ENCODE measurements at regions not wholly inside any gene's neighbourhood (a gene's known extent, or its start where the extent isn't known, plus 50 kb on each side); places are given as distances from the start of the nearest gene placed in this dataset.
A peak's percentile ranks its signal among the peaks of the same experiment; 100 is the strongest.

GRCh38 chr20:7375905-7376304, 564.4 kb downstream of the HAO1 start:
- Mint-ChIP-seq H3K4me1 (peaks cover 0 to 2% (median 0%) of the 10 kb centered on the region in 4 donors), H3K27ac (no peak overlapping the region), H3K36me3 (no peaks in the 10 kb centered on the region), H3K4me3 (no peak overlapping the region), H3K27me3 (no peaks in the 10 kb centered on the region), H3K9me3 (peaks cover 0 to 5% (median 3%) of the 10 kb centered on the region in 8 donors)
- Histone ChIP-seq H3K4me3 (ENCODE audit: low read length in 2 of 2) (no peak overlapping the region), H3K36me3 (ENCODE audit: insufficient read depth, low read length) (no peaks in the 10 kb centered on the region), H3K27ac (ENCODE audit: low read depth, low read length) (no peak overlapping the region), H3K27me3 (ENCODE audit: insufficient read depth, low read length) (no peaks in the 10 kb centered on the region), H3K4me1 (ENCODE audit: insufficient read depth, low read length) (no peaks in the 10 kb centered on the region), H3K9me3 (ENCODE audit: control insufficient read depth in 1 of 2, low read length in 2 of 2) (no peaks in the 10 kb centered on the region)
- intact Hi-C loops (cut with micrococcal nuclease), result no loop called here
- CTCF ChIA-PET (ENCODE audit: partially characterized antibody), result interaction anchor here (0.7 kb wide), 1 partner anchor 110 kb away, joined by 3 read pairs; no protein-coding TSS in a partner anchor
- POLR2A ChIA-PET (ENCODE audit: partially characterized antibody), result no interaction called here
- DNase-seq, result peak in 1 of 5 donors; percentile 1

DNA sequence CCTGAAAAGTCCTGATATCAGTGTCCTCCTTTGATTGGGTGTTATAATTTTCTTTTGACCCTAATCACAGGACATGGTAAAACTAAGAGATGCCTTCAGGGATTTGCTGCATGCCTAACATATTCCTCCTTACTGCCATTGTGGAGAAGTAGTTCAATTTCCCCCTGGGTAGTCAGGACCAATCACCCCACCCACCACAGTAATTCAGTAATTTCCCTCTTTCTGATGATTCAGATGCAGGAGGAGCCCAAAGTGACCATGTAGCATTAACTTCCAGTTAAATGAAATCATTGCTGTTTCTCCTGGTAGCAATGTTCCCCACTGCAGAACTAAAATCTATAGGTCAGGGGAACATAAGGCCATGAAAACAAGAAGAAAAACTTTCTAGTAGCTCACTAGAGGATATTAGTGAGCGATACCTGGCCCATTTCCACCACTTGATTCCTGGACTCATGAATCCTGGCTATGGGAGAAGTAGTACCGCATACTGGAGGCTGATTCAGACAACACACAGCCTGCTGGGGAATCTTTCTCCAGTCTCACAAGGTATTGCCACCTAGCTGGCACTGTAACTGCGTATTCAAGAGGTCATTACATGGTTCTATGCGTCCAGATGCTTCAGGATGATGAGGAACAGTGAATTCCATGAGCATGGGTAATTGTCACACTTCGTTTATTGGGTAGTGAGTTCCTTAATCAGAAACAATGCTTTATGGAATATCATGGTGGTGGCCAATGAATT, 561.2 kb downstream of the HAO1 start:
- H3K36me3 ChIP-seq (ENCODE audit: insufficient read depth, low read length), result no peaks in the 10 kb centered on the region
- H3K4me1 ChIP-seq (ENCODE audit: insufficient read depth, low read length), result no peaks in the 10 kb centered on the region
- H3K9me3 ChIP-seq (ENCODE audit: control insufficient read depth in 1 of 2, low read length in 2 of 2), result no peaks in the 10 kb centered on the region
- H3K27me3 ChIP-seq (ENCODE audit: insufficient read depth, low read length), result no peaks in the 10 kb centered on the region
- H3K4me3 Mint-ChIP-seq, result no peak overlapping the region
- CTCF ChIA-PET (ENCODE audit: partially characterized antibody), result no interaction called here
- no peaks in the 10 kb centered on the region for H3K27me3 Mint-ChIP-seq
- H3K4me1 Mint-ChIP-seq, result peaks cover 0 to 2% (median 0%) of the 10 kb centered on the region in 4 donors
- H3K36me3 Mint-ChIP-seq, result no peaks in the 10 kb centered on the region
- peaks cover 0 to 6% (median 3%) of the 10 kb centered on the region in 8 donors for H3K9me3 Mint-ChIP-seq
- H3K27ac ChIP-seq (ENCODE audit: low read depth, low read length), result no peak overlapping the region
- POLR2A ChIA-PET (ENCODE audit: partially characterized antibody), result no interaction called here
- no peak overlapping the region for H3K4me3 ChIP-seq (ENCODE audit: low read length in 2 of 2)
- H3K27ac Mint-ChIP-seq, result no peak overlapping the region
- no peak for DNase-seq
- intact Hi-C loops (cut with micrococcal nuclease), result no loop called here

GRCh38 chr20:7379621-7380220, 560.5 kb downstream of the HAO1 start:
- Mint-ChIP-seq H3K9me3 (peaks cover 0 to 6% (median 4%) of the 10 kb centered on the region in 8 donors), H3K4me3 (no peak overlapping the region), H3K4me1 (peaks cover 0 to 2% (median 0%) of the 10 kb centered on the region in 4 donors), H3K27ac (no peak overlapping the region), H3K36me3 (no peaks in the 10 kb centered on the region), H3K27me3 (no peaks in the 10 kb centered on the region)
- Histone ChIP-seq H3K9me3 (ENCODE audit: control insufficient read depth in 1 of 2, low read length in 2 of 2) (no peaks in the 10 kb centered on the region), H3K36me3 (ENCODE audit: insufficient read depth, low read length) (no peaks in the 10 kb centered on the region), H3K27me3 (ENCODE audit: insufficient read depth, low read length) (no peaks in the 10 kb centered on the region), H3K4me1 (ENCODE audit: insufficient read depth, low read length) (no peaks in the 10 kb centered on the region), H3K27ac (ENCODE audit: low read depth, low read length) (no peak overlapping the region), H3K4me3 (ENCODE audit: low read length in 2 of 2) (no peak overlapping the region)
- no peak for DNase-seq
- POLR2A ChIA-PET (ENCODE audit: partially characterized antibody), result no interaction called here
- intact Hi-C loops (cut with micrococcal nuclease), result no loop called here
- CTCF ChIA-PET (ENCODE audit: partially characterized antibody), result no interaction called here

DNA sequence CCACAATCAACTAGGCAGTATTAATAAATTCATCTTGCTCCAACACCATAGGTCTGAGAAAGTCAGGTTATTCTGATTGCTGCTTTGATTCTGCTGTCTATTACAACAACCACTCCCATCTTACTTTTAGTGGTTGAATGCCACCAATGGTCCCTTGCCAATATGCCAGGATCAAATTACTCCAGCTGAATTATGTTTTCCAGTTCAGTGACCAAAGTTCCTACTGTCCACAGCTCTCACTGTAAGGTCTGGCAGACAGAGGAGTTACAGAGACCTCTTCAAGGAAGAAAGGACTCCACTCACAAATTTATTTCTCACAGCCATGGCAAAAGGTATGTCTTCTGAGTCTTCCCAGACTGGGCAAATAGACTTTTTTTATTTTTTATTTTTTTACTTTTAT, 557.0 kb downstream of the HAO1 start:
- H3K27ac ChIP-seq (ENCODE audit: low read depth, low read length), result no peak overlapping the region
- H3K27me3 ChIP-seq (ENCODE audit: insufficient read depth, low read length), result no peaks in the 10 kb centered on the region
- Mint-ChIP-seq H3K9me3 (peaks cover 0 to 6% (median 1%) of the 10 kb centered on the region in 8 donors), H3K27ac (no peak overlapping the region), H3K36me3 (no peaks in the 10 kb centered on the region), H3K27me3 (no peaks in the 10 kb centered on the region), H3K4me3 (no peak overlapping the region), H3K4me1 (no peaks in the 10 kb centered on the region)
- H3K9me3 ChIP-seq (ENCODE audit: control insufficient read depth in 1 of 2, low read length in 2 of 2), result no peaks in the 10 kb centered on the region
- DNase-seq, result no peak
- no peaks in the 10 kb centered on the region for H3K4me1 ChIP-seq (ENCODE audit: insufficient read depth, low read length)
- intact Hi-C loops (cut with micrococcal nuclease), result no loop called here
- POLR2A ChIA-PET (ENCODE audit: partially characterized antibody), result no interaction called here
- H3K36me3 ChIP-seq (ENCODE audit: insufficient read depth, low read length), result no peaks in the 10 kb centered on the region
- CTCF ChIA-PET (ENCODE audit: partially characterized antibody), result no interaction called here
- no peak overlapping the region for H3K4me3 ChIP-seq (ENCODE audit: low read length in 2 of 2)

DNA sequence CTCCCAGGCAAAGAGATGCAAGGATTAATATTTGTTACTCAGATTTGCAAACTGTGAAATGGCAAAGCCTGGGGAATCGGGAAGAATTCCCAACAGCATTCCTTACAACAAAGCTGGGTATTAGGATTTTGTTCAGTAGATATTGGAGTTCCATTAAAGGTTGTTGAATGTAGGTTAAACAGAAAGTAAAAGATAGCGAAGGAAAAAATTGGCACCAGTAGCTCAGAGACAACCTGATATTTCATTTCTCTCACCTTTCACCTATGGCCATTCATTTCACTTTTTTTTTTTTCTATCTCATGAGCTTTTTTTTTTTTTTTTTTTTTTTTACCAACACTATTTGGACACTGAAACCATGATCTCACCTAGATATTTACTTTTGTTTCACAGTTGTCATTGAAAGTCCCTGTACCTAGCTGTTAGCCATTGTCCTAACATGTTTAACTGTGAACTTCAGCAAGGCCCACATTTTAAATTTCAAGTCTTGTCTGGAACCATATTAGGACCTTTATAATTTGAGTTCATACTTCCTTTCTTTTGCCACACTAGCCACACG, 552.5 kb downstream of the HAO1 start:
- H3K4me3 ChIP-seq (ENCODE audit: low read length in 2 of 2), result no peak overlapping the region
- ChIA-PET POLR2A (ENCODE audit: partially characterized antibody) (no interaction called here), CTCF (ENCODE audit: partially characterized antibody) (interaction anchor here (1.2 kb wide), 1 partner anchor 10 kb away, joined by 3 read pairs; no protein-coding TSS in a partner anchor)
- no peaks in the 10 kb centered on the region for H3K4me1 ChIP-seq (ENCODE audit: insufficient read depth, low read length)
- H3K9me3 ChIP-seq (ENCODE audit: control insufficient read depth in 1 of 2, low read length in 2 of 2), result no peaks in the 10 kb centered on the region
- H3K36me3 ChIP-seq (ENCODE audit: insufficient read depth, low read length), result no peaks in the 10 kb centered on the region
- Mint-ChIP-seq H3K9me3 (peaks cover 0 to 5% (median 1%) of the 10 kb centered on the region in 8 donors), H3K4me1 (no peaks in the 10 kb centered on the region), H3K27ac (no peak overlapping the region), H3K36me3 (no peaks in the 10 kb centered on the region), H3K27me3 (no peaks in the 10 kb centered on the region), H3K4me3 (no peak overlapping the region)
- H3K27me3 ChIP-seq (ENCODE audit: insufficient read depth, low read length), result no peaks in the 10 kb centered on the region
- intact Hi-C loops (cut with micrococcal nuclease), result no loop called here
- no peak for DNase-seq
- H3K27ac ChIP-seq (ENCODE audit: low read depth, low read length), result no peak overlapping the region

DNA sequence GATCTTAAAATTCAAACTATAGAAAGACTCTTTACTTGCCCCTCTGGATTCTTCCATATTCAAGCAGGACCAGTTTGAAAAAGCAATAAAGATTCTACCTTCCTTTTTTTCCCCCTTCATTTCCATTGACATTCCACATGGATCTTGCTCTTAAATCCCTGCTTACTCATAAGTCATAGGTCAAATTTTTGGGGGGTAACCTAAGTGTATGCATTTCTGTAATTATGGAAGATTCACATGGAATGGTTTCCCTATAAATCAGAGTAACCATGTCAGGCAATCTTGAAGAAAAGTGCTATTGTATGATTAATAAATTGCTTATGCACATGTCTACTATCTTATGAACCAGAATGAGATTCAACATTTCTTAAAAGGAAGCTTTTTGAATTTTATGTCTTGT, 551.0 kb downstream of the HAO1 start:
- no peaks in the 10 kb centered on the region for H3K27me3 Mint-ChIP-seq
- DNase-seq, result no peak
- ChIA-PET POLR2A (ENCODE audit: partially characterized antibody) (no interaction called here), CTCF (ENCODE audit: partially characterized antibody) (no interaction called here)
- no peak overlapping the region for H3K27ac Mint-ChIP-seq
- Histone ChIP-seq H3K27me3 (ENCODE audit: insufficient read depth, low read length) (no peaks in the 10 kb centered on the region), H3K27ac (ENCODE audit: low read depth, low read length) (no peak overlapping the region), H3K4me3 (ENCODE audit: low read length in 2 of 2) (no peak overlapping the region), H3K36me3 (ENCODE audit: insufficient read depth, low read length) (no peaks in the 10 kb centered on the region), H3K9me3 (ENCODE audit: control insufficient read depth in 1 of 2, low read length in 2 of 2) (no peaks in the 10 kb centered on the region), H3K4me1 (ENCODE audit: insufficient read depth, low read length) (no peaks in the 10 kb centered on the region)
- no peak overlapping the region for H3K4me3 Mint-ChIP-seq
- intact Hi-C loops (cut with micrococcal nuclease), result no loop called here
- H3K9me3 Mint-ChIP-seq, result peaks cover 0 to 5% (median 1%) of the 10 kb centered on the region in 8 donors
- H3K4me1 Mint-ChIP-seq, result no peaks in the 10 kb centered on the region
- no peaks in the 10 kb centered on the region for H3K36me3 Mint-ChIP-seq

GRCh38 chr20:7392542-7393206, 547.6 kb downstream of the HAO1 start:
- Histone ChIP-seq H3K36me3 (ENCODE audit: insufficient read depth, low read length) (no peaks in the 10 kb centered on the region), H3K4me1 (ENCODE audit: insufficient read depth, low read length) (no peaks in the 10 kb centered on the region), H3K27me3 (ENCODE audit: insufficient read depth, low read length) (no peaks in the 10 kb centered on the region), H3K27ac (ENCODE audit: low read depth, low read length) (no peak overlapping the region), H3K4me3 (ENCODE audit: low read length in 2 of 2) (no peak overlapping the region), H3K9me3 (ENCODE audit: control insufficient read depth in 1 of 2, low read length in 2 of 2) (no peaks in the 10 kb centered on the region)
- H3K4me3 Mint-ChIP-seq, result no peak overlapping the region
- no peaks in the 10 kb centered on the region for H3K36me3 Mint-ChIP-seq
- CTCF ChIA-PET (ENCODE audit: partially characterized antibody), result no interaction called here
- intact Hi-C loops (cut with micrococcal nuclease), result no loop called here
- no peaks in the 10 kb centered on the region for H3K4me1 Mint-ChIP-seq
- H3K27ac Mint-ChIP-seq, result peak overlapping the region in 1 of 7 donors; percentile 1
- POLR2A ChIA-PET (ENCODE audit: partially characterized antibody), result no interaction called here
- peaks cover 0 to 2% (median under 1%) of the 10 kb centered on the region in 8 donors for H3K9me3 Mint-ChIP-seq
- H3K27me3 Mint-ChIP-seq, result no peaks in the 10 kb centered on the region
- no peak for DNase-seq
